WTC11 (cell line): ENCODE measurements at regions not wholly inside any gene's neighbourhood (a gene's known extent, or its start where the extent isn't known, plus 50 kb on each side); places are given as distances from the start of the nearest gene placed in this dataset.

ENCODE experiments used
- ATAC-seq: fragments of 200-7000 bp; cut with Tn5 transposase; 2 replicates; pipeline ENCODE4 v1.10.0; 2021; ENCODE audit warnings: mild to moderate bottlenecking, moderate library complexity
- CTCF ChIA-PET: fragments of 300-600 bp; sonication (Branson Sonifier 250); formaldehyde crosslinking; loops from one replicate; lab custom pipeline; 2021; ENCODE audit warnings: antibody characterized with exemption; lab: Charles Lee
- POLR2A ChIA-PET: fragments of 350-600 bp; sonication (Branson Sonifier 250); formaldehyde crosslinking; loops from one replicate; lab custom pipeline; 2021; ENCODE audit warnings: antibody characterized with exemption; lab: Charles Lee
- DNase-seq: peaks from one replicate; pipeline ENCODE4 v3.0.0; 2021; ENCODE audit warnings: low spot score
- H3K27ac Mint-ChIP-seq: 2 replicates; pipeline ENCODE4 v1.8.0; 2021; ENCODE audit warnings: mixed read lengths
- H3K27me3 Mint-ChIP-seq: 2 replicates; pipeline ENCODE4 v1.8.0; 2021; ENCODE audit warnings: low read depth, mild to moderate bottlenecking, moderate library complexity, mixed read lengths
- H3K36me3 Mint-ChIP-seq: 2 replicates; pipeline ENCODE4 v1.8.0; 2021; ENCODE audit warnings: mixed read lengths
- H3K4me1 Mint-ChIP-seq: 2 replicates; pipeline ENCODE4 v1.8.0; 2022; ENCODE audit warnings: mixed read lengths
- H3K4me3 Mint-ChIP-seq: 2 replicates; pipeline ENCODE4 v1.8.0; 2021; ENCODE audit warnings: mild to moderate bottlenecking, moderate library complexity, mixed read lengths
- H3K9me3 Mint-ChIP-seq: 2 replicates; pipeline ENCODE4 v1.8.0; 2021; ENCODE audit warnings: mixed read lengths
- AR ChIP-seq: fragments of 250-450 bp; sonication (Bioruptor Pico); IDR thresholded peaks from 2 replicates; pipeline ENCODE4 v1.9.0; 2021; ENCODE audit warnings: mild to moderate bottlenecking
- ATF1 ChIP-seq: sonication (generic); formaldehyde crosslinking; IDR thresholded peaks from 2 replicates; pipeline ENCODE4 v1.8.1; 2023; ENCODE audit warnings: mild to moderate bottlenecking, moderate library complexity, missing genetic modification reagents
- CREB1 ChIP-seq: sonication (generic); formaldehyde crosslinking; IDR thresholded peaks from 2 replicates; pipeline ENCODE4 v1.8.0; 2023; ENCODE audit warnings: mild to moderate bottlenecking, missing genetic modification reagents
- ELF4 ChIP-seq: sonication (generic); formaldehyde crosslinking; IDR thresholded peaks from 2 replicates; pipeline ENCODE4 v1.8.1; 2022; ENCODE audit warnings: low read depth, mild to moderate bottlenecking, moderate library complexity, missing genetic modification reagents
- EMX1 ChIP-seq: fragments of 250-450 bp; sonication (Bioruptor Pico); IDR thresholded peaks from 2 replicates; pipeline ENCODE4 v1.8.0; 2021; ENCODE audit warnings: mild to moderate bottlenecking
- FOXP1 ChIP-seq: sonication (generic); formaldehyde crosslinking; IDR thresholded peaks from 2 replicates; pipeline ENCODE4 v1.8.0; 2022; ENCODE audit warnings: missing genetic modification reagents, mild to moderate bottlenecking, moderate library complexity, borderline replicate concordance
- NFATC4 ChIP-seq: fragments of 250-450 bp; sonication (Bioruptor Pico); IDR thresholded peaks from 2 replicates; pipeline ENCODE4 v1.9.0; 2021; ENCODE audit warnings: mild to moderate bottlenecking
- NR2C2 ChIP-seq: sonication (generic); formaldehyde crosslinking; IDR thresholded peaks from 2 replicates; pipeline ENCODE4 v1.8.0; 2022; ENCODE audit warnings: mild to moderate bottlenecking, missing genetic modification reagents
- NR3C1 ChIP-seq: sonication (generic); formaldehyde crosslinking; conservative IDR thresholded peaks from 2 replicates; pipeline ENCODE4 v1.8.1; 2023; ENCODE audit warnings: low read depth, mild to moderate bottlenecking, missing genetic modification reagents
- OVOL2 ChIP-seq: fragments of 250-450 bp; sonication (Bioruptor Pico); IDR thresholded peaks from 2 replicates; pipeline ENCODE4 v1.9.0; 2021; ENCODE audit warnings: mild to moderate bottlenecking, borderline replicate concordance
- PRRX2 ChIP-seq: fragments of 250-450 bp; sonication (Bioruptor Pico); IDR thresholded peaks from 2 replicates; pipeline ENCODE4 v1.8.0; 2021; ENCODE audit warnings: mild to moderate bottlenecking
- TEAD4 ChIP-seq: sonication (generic); formaldehyde crosslinking; IDR thresholded peaks from 2 replicates; pipeline ENCODE4 v1.8.0; 2022; ENCODE audit warnings: mild to moderate bottlenecking, missing genetic modification reagents
- USF2 ChIP-seq: sonication (generic); formaldehyde crosslinking; IDR thresholded peaks from 2 replicates; pipeline ENCODE4 v1.8.1; 2023; ENCODE audit warnings: mild to moderate bottlenecking, missing genetic modification reagents, moderate library complexity
- ZNF263 ChIP-seq: sonication (generic); formaldehyde crosslinking; IDR thresholded peaks from 2 replicates; pipeline ENCODE4 v1.8.1; 2022; ENCODE audit warnings: low read depth, mild to moderate bottlenecking, moderate library complexity, missing genetic modification reagents
- ZNF281 ChIP-seq: sonication (generic); formaldehyde crosslinking; IDR thresholded peaks from 2 replicates; pipeline ENCODE4 v1.8.0; 2023; ENCODE audit warnings: mild to moderate bottlenecking, missing genetic modification reagents
- ZNF396 ChIP-seq: fragments of 250-450 bp; sonication (Bioruptor Pico); IDR thresholded peaks from 2 replicates; pipeline ENCODE4 v1.8.0; 2021; ENCODE audit warnings: mild to moderate bottlenecking, moderate library complexity, borderline replicate concordance
- ZNF532 ChIP-seq: fragments of 250-450 bp; sonication (Bioruptor Pico); IDR thresholded peaks from 2 replicates; pipeline ENCODE4 v1.9.0; 2021; ENCODE audit warnings: mild to moderate bottlenecking, borderline replicate concordance
- ZNF671 ChIP-seq: fragments of 250-450 bp; sonication (Bioruptor Pico); IDR thresholded peaks from 2 replicates; pipeline ENCODE4 v1.8.0; 2021; ENCODE audit warnings: mild to moderate bottlenecking
- TF ChIP-seq, protein P1 (sequence below): sonication (generic); formaldehyde crosslinking; IDR thresholded peaks from 2 replicates; pipeline ENCODE4 v1.8.1; 2023; ENCODE audit warnings: mild to moderate bottlenecking, missing genetic modification reagents, moderate library complexity
- TF ChIP-seq, protein P2 (sequence below): fragments of 250-450 bp; sonication (Bioruptor Pico); conservative IDR thresholded peaks from 2 replicates; pipeline ENCODE4 v1.9.0; 2021; ENCODE audit warnings: mild to moderate bottlenecking
- TF ChIP-seq, protein P3 (sequence below): sonication (generic); formaldehyde crosslinking; conservative IDR thresholded peaks from 2 replicates; pipeline ENCODE4 v1.8.1; 2022; ENCODE audit warnings: mild to moderate bottlenecking, missing genetic modification reagents
- TF ChIP-seq, protein P4 (sequence below): fragments of 250-450 bp; sonication (Bioruptor Pico); IDR thresholded peaks from 2 replicates; pipeline ENCODE4 v1.8.0; 2021; ENCODE audit warnings: mild to moderate bottlenecking

- no peaks in the 10 kb centered on the region for H3K36me3 Mint-ChIP-seq
- H3K27ac Mint-ChIP-seq: no peak overlapping the region
- ChIA-PET CTCF (interaction anchor here (1.2 to 1.3 kb wide), 2 partner anchors 234 to 237 kb away, joined by 4 to 5 read pairs; partner anchors contain the start of gene IGFBP5), POLR2A (no interaction called here)
- DNase-seq: no peak
- H3K4me1 Mint-ChIP-seq: peaks cover 16% of the 10 kb centered on the region
- no peak overlapping the region for H3K4me3 Mint-ChIP-seq
- peak; percentile 69 for ATAC-seq
- peaks cover 11% of the 10 kb centered on the region for H3K9me3 Mint-ChIP-seq
- H3K27me3 Mint-ChIP-seq: no peaks in the 10 kb centered on the region
- peak; percentile 96 for TF ChIP-seq ZNF532 (CRISPR knock-in tag)
- TF ChIP-seq, protein P1, sequence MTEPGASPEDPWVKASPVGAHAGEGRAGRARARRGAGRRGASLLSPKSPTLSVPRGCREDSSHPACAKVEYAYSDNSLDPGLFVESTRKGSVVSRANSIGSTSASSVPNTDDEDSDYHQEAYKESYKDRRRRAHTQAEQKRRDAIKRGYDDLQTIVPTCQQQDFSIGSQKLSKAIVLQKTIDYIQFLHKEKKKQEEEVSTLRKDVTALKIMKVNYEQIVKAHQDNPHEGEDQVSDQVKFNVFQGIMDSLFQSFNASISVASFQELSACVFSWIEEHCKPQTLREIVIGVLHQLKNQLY: no peak
- TF ChIP-seq ZNF263 (CRISPR knock-in tag): no peak
- TF ChIP-seq, protein P2, sequence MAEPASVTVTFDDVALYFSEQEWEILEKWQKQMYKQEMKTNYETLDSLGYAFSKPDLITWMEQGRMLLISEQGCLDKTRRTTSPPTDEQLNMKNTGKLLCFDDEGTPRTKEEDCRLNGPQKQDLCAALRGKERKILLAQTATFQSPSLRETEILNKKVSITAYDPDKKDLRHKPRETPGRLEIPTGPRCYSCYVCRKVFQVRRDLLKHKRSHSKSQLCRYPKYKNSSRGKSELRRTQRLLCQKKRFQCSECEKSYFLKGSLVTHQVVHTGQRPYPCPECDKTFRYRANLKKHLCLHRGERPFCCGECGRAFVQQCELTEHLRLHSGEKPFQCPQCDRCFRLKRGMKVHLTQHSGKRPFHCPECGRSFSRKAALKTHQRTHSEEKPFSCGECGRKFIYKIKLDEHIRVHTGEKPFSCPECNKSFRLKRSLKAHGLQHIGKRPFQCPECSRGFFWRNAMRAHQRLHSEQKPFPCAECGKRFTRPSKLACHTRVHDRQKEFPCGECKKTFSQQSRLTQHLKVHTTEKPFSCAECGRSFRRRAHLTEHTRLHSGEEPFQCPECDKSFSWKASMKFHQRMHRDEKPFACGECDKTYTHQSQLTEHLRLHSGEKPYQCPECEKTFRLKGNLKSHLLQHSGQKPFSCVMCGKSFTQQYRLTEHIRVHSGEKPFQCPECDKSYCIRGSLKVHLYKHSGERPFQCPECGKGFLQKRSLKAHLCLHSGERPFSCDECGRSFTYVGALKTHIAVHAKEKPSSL (CRISPR knock-in tag): peak; percentile 92
- TF ChIP-seq, protein P3, sequence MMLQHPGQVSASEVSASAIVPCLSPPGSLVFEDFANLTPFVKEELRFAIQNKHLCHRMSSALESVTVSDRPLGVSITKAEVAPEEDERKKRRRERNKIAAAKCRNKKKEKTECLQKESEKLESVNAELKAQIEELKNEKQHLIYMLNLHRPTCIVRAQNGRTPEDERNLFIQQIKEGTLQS (CRISPR knock-in tag): no peak
- peak; percentile 97 for TF ChIP-seq NFATC4 (CRISPR knock-in tag)
- no peak for TF ChIP-seq FOXP1 (CRISPR knock-in tag)
- TF ChIP-seq ZNF671 (CRISPR knock-in tag): peak; percentile 96
- TF ChIP-seq ZNF396: no peak
- TF ChIP-seq USF2: no peak
- TF ChIP-seq, protein P4, sequence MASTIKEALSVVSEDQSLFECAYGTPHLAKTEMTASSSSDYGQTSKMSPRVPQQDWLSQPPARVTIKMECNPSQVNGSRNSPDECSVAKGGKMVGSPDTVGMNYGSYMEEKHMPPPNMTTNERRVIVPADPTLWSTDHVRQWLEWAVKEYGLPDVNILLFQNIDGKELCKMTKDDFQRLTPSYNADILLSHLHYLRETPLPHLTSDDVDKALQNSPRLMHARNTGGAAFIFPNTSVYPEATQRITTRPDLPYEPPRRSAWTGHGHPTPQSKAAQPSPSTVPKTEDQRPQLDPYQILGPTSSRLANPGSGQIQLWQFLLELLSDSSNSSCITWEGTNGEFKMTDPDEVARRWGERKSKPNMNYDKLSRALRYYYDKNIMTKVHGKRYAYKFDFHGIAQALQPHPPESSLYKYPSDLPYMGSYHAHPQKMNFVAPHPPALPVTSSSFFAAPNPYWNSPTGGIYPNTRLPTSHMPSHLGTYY (CRISPR knock-in tag): peak; percentile 90
- no peak for TF ChIP-seq NR3C1 (CRISPR knock-in tag)
- TF ChIP-seq AR (CRISPR knock-in tag): peak; percentile 92
- TF ChIP-seq TEAD4 (CRISPR knock-in tag): no peak
- TF ChIP-seq ZNF281 (CRISPR knock-in tag): no peak
- TF ChIP-seq CREB1: no peak
- no peak for TF ChIP-seq NR2C2 (CRISPR knock-in tag)
- TF ChIP-seq ATF1 (CRISPR knock-in tag): no peak
- no peak for TF ChIP-seq ELF4
- no peak for TF ChIP-seq OVOL2
- peak; percentile 94 for TF ChIP-seq PRRX2 (CRISPR knock-in tag)
- TF ChIP-seq EMX1: peak; percentile 97
These were observed 72.4 kb upstream of the TNP1 start for GRCh38 chr2:216932113-216932862.
